Thyroid gland (tissue), 4 donors: ENCODE measurements at regions not wholly inside any gene's neighbourhood (a gene's known extent, or its start where the extent isn't known, plus 50 kb on each side); places are given as distances from the start of the nearest gene placed in this dataset.
"Not testable (repeated sequence)": the region's sequence is repeated elsewhere in the genome, so short reads cannot be mapped to it uniquely, and the experiment has no call there.

Experiments
- DNase-seq, 2 donors: peaks; one replicate each; pipeline ENCODE4 v3.0.0-alpha.2; 2019
- H3K27ac ChIP-seq, 3 donors: fragments of 200-600 bp; sonication (generic); 1 replicate in 2 of 3; 2 replicates in 1 of 3; pipeline ENCODE4 v1.5.1; 2016 to 2019; ENCODE audit warnings: mild to moderate bottlenecking in 1 of 3, moderate library complexity in 1 of 3
- H3K27me3 ChIP-seq: fragments of 200-600 bp; sonication (generic); one replicate; pipeline ENCODE4 v1.5.1; 2019
- H3K36me3 ChIP-seq, 2 donors: fragments of 200-600 bp; sonication (generic); one replicate each; pipeline ENCODE4 v1.5.1; 2016 to 2019
- H3K4me1 ChIP-seq, 2 donors: fragments of 200-600 bp; sonication (generic); one replicate each; pipeline ENCODE4 v1.5.1; 2017 to 2019
- H3K4me3 ChIP-seq, 3 donors: fragments of 200-600 bp; sonication (generic); replicated peaks in 1 of 3; 1 replicate in 2 of 3; 2 replicates in 1 of 3; pipeline ENCODE4 v1.5.1; 2016; ENCODE audit warnings: mild to moderate bottlenecking in 1 of 3
- H3K9me3 ChIP-seq: fragments of 200-600 bp; sonication (generic); one replicate; pipeline ENCODE4 v1.5.1; 2017
- POLR2A ChIP-seq, 2 donors: fragments of 450-650 bp; IDR thresholded peaks; one replicate each; pipeline ENCODE4 v1.6.1; 2017; ENCODE audit warnings: antibody characterized with exemption in 2 of 2, mild to moderate bottlenecking in 2 of 2, moderate library complexity in 1 of 2
- WGBS, 2 donors: methylation state at CpG; one replicate each; pipeline ENCODE4 v1.1.5; 2017; 5-methylcytosine and 5-hydroxymethylcytosine counted together
- intact Hi-C: fragments of 100-400 bp; cut with DNase I; formaldehyde crosslinking; loops from one replicate; pipeline ENCODE4 v1.15.1; 2023
- TF ChIP-seq, protein P1 (sequence below), 6 experiments: fragments of 200-600 bp in 3 of 6; fragments of 450-650 bp in 3 of 6; sonication (generic) in 3 of 6; IDR thresholded peaks; one replicate each; pipeline ENCODE4 v1.5.1; 2016 to 2019; ENCODE audit warnings: antibody characterized with exemption in 6 of 6, mild to moderate bottlenecking in 2 of 6, inconsistent platforms in 1 of 6, moderate library complexity in 1 of 6

DNA sequence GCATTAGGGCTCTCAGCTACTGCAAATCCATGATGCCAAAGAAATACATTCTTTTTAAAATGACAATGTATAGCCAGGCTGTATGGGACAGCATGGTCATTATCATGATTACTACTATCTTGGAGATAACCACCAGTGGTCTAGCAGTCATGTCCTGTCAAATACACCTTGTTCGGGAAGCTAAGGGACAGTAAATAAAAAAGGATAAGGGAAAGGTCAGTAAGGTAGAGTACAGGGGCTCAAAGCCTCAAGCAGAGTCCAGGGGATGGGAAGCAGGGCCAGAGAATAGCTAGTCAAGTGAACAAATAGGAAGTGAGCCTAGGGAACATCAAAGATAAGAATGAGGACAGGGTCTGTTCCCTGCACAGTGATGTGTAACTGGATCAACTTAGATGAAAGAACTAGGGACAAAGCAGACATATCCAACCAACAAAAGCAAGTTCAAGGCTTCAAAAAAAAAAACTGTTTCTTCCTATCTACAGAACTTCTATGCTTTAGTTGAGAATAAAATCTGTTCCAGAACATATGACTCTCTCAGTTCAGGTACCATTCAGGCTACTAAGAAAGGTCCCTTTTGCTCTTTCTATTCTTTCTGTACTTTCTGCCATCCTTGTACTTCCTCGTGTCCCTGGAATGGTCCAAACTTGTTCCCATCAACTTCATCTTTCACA, 62.9 kb upstream of the EHBP1 start:
- intact Hi-C loops: no loop called here
- no peaks in the 10 kb centered on the region for H3K27me3 ChIP-seq
- H3K4me1 ChIP-seq: peaks cover 4 to 12% of the 10 kb centered on the region in 2 donors
- H3K4me3 ChIP-seq: no peak overlapping the region
- WGBS, 2 donors: 87 to 89% methylated on average over 2 of the region's 2 CpGs
- no peak for DNase-seq
- TF ChIP-seq POLR2A (IDR thresholded peaks at IDR 0.05): no peak
- TF ChIP-seq, protein P1, sequence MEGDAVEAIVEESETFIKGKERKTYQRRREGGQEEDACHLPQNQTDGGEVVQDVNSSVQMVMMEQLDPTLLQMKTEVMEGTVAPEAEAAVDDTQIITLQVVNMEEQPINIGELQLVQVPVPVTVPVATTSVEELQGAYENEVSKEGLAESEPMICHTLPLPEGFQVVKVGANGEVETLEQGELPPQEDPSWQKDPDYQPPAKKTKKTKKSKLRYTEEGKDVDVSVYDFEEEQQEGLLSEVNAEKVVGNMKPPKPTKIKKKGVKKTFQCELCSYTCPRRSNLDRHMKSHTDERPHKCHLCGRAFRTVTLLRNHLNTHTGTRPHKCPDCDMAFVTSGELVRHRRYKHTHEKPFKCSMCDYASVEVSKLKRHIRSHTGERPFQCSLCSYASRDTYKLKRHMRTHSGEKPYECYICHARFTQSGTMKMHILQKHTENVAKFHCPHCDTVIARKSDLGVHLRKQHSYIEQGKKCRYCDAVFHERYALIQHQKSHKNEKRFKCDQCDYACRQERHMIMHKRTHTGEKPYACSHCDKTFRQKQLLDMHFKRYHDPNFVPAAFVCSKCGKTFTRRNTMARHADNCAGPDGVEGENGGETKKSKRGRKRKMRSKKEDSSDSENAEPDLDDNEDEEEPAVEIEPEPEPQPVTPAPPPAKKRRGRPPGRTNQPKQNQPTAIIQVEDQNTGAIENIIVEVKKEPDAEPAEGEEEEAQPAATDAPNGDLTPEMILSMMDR (IDR thresholded peaks at IDR 0.05): no peak
- H3K27ac ChIP-seq: no peak overlapping the region
- H3K9me3 ChIP-seq: no peaks in the 10 kb centered on the region
- H3K36me3 ChIP-seq: no peaks in the 10 kb centered on the region

DNA sequence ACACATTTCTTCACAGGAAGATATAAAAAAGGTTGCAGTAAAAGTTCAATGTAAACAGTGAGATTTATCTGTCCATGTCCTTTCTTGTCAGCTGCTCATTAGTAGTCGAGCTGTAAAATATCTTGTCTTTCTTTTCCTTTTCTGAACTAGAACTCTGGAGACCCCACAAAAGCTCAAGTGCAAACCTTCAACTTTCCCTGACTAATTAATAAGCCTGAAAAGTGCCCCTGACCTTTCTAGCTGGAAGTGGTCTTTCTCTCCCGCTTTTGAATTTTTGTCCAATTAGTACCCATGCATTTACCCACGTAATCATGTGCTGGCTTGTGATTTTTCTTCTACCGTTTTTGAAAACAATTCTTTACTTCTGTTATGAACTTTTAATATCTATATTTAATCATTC, 63.6 kb upstream of the EHBP1 start:
- intact Hi-C loops: no loop called here
- H3K9me3 ChIP-seq: no peaks in the 10 kb centered on the region
- no peaks in the 10 kb centered on the region for H3K27me3 ChIP-seq
- TF ChIP-seq, protein P1 (IDR thresholded peaks at IDR 0.05): no peak
- TF ChIP-seq POLR2A (IDR thresholded peaks at IDR 0.05): no peak
- DNase-seq: no peak
- no peak overlapping the region for H3K27ac ChIP-seq
- peaks cover 4 to 12% of the 10 kb centered on the region in 2 donors for H3K4me1 ChIP-seq
- H3K36me3 ChIP-seq: no peaks in the 10 kb centered on the region
- H3K4me3 ChIP-seq: no peak overlapping the region
- WGBS, 2 donors: 81% methylated on average over 4 of the region's 4 CpGs

GRCh38 chr2:62641410-62641843, 64.1 kb upstream of the EHBP1 start:
- WGBS, 2 donors: 75 to 83% methylated on average over 1 of the region's 1 CpG
- Histone ChIP-seq H3K27me3 (no peaks in the 10 kb centered on the region), H3K9me3 (no peaks in the 10 kb centered on the region), H3K4me1 (peaks cover 4 to 12% of the 10 kb centered on the region in 2 donors), H3K4me3 (no peak overlapping the region), H3K27ac (no peak overlapping the region), H3K36me3 (no peaks in the 10 kb centered on the region)
- TF ChIP-seq, protein P1 (IDR thresholded peaks at IDR 0.05): no peak
- TF ChIP-seq POLR2A (IDR thresholded peaks at IDR 0.05): no peak
- intact Hi-C loops: no loop called here
- DNase-seq: no peak

DNA sequence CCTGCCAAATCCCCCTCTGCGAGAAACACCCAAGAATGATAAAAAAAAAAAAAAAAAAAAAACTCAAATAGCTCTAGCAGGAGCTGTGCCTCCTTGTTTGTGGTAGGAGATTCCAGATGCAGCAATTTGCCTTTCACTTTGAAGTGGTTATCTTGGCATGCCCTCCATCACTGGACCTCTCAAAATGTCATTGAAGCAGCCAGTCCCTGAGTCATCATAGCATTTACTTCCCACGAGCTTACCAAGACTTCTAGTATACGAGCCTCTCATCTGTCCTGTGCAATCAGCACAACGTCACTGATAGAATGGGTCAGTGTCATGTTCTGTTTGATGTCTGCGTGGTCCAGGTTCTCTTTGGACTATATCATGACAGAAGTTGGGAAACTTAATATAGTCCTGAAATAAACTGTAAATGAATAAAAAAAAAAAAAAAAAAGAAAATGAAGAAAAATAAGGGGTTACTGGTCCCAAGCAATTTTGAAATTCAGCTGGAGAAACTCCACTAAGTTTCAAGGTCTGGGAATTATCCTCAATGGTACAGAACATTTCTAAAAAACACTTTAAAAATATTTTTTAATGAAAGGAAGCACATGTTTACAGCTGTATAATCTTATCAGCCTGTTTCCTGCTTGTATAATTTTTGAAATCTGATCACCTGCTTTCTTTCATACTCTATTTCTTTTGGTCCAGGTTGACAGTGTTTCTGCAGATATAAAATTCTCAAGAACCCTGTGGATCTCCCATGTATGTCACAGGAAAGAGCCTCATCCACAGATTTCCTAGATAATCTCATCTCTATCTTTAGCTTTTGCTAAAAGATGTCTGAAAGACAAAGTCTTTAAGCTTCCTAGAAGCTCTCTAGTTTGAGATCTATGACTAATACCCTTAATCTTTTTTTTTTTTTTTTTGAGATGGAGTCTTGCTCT, 74.1 kb upstream of the EHBP1 start:
- no peaks in the 10 kb centered on the region for H3K4me1 ChIP-seq
- TF ChIP-seq, protein P1 (IDR thresholded peaks at IDR 0.05): no peak
- no peak for TF ChIP-seq POLR2A (IDR thresholded peaks at IDR 0.05)
- 73 to 75% methylated on average over 5 of the region's 5 CpGs for WGBS, 2 donors
- H3K27me3 ChIP-seq: no peaks in the 10 kb centered on the region
- intact Hi-C loops: no loop called here
- DNase-seq: peak in 1 of 2 donors; percentile 20
- H3K27ac ChIP-seq: no peak overlapping the region
- no peak overlapping the region for H3K4me3 ChIP-seq
- H3K36me3 ChIP-seq: no peaks in the 10 kb centered on the region
- H3K9me3 ChIP-seq: no peaks in the 10 kb centered on the region

GRCh38 chr2:62630206-62630605, 75.3 kb upstream of the EHBP1 start:
- WGBS, 2 donors: 100% methylated on average over 1 of the region's 28 CpGs
- DNase-seq, H3K27me3 ChIP-seq: not testable (repeated sequence)

DNA sequence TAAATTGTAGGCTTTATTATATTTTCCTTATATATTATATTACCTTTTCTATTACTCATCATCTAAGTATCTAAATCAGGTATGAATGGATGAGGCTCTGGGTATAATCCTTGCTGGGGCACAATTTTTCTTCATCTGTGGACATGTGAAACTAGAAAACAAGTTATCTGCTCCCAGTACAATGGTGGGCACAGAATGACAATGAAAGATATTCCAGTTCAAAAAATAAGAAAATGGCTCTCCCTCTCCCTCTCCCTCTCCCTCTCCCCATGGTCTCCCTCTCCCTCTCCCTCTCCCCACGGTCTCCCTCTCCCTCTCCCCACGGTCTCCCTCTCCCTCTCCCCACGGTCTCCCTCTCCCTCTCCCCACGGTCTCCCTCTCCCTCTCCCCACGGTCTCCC, 76.2 kb upstream of the EHBP1 start:
- H3K9me3 ChIP-seq, H3K27me3 ChIP-seq, H3K27ac ChIP-seq, H3K4me1 ChIP-seq, DNase-seq, H3K36me3 ChIP-seq, H3K4me3 ChIP-seq, intact Hi-C loops: not testable (repeated sequence)
- WGBS, 2 donors: 59 to 72% methylated on average over 4 to 5 of the region's 5 CpGs

More at GRCh38 chr2:62630206-62630605, 75.3 kb upstream of the EHBP1 start:
- H3K4me1 ChIP-seq, H3K27ac ChIP-seq, H3K36me3 ChIP-seq, intact Hi-C loops, H3K4me3 ChIP-seq, H3K9me3 ChIP-seq: not testable (repeated sequence)
